SK-N-MC (cell line): ENCODE measurements at regions not wholly inside any gene's neighbourhood (a gene's known extent, or its start where the extent isn't known, plus 50 kb on each side); places are given as distances from the start of the nearest gene placed in this dataset.

ENCODE experiments used
- EZH2 ChIP-seq: fragments of 200-600 bp; sonication (generic); IDR thresholded peaks from one replicate; pipeline ENCODE4 v1.6.1; 2017; ENCODE audit warnings: antibody characterized with exemption
- FOXP2 ChIP-seq: optimal IDR thresholded peaks from 2 replicates; pipeline ENCODE3; 2011; ENCODE audit warnings: mild to moderate bottlenecking, moderate library complexity; ENCODE audit not compliant: insufficient read depth; ENCODE audit errors: extremely low read length, control extremely low read depth
- POLR2AphosphoS5 ChIP-seq: IDR thresholded peaks from 2 replicates; pipeline ENCODE4 v1.6.1; 2012; ENCODE audit warnings: mild to moderate bottlenecking, low read depth, low read length, borderline replicate concordance

GRCh38 chr1:232377494-232377770 is 252.5 kb downstream of the SIPA1L2 start:
- TF ChIP-seq EZH2 (no peak), POLR2AphosphoS5 (no peak), FOXP2 (no peak)
